GM11168 (cell line): ENCODE measurements at regions not wholly inside any gene's neighbourhood (a gene's known extent, or its start where the extent isn't known, plus 50 kb on each side); places are given as distances from the start of the nearest gene placed in this dataset.

ENCODE experiments used
- in situ Hi-C: fragments of 300-500 bp; cut with MboI; formaldehyde crosslinking; loops from one replicate; pipeline ENCODE4 v1.12.0; 2022; ENCODE audit warnings: low sequenced_read_pairs; ENCODE audit not compliant: unreplicated experiment

DNA sequence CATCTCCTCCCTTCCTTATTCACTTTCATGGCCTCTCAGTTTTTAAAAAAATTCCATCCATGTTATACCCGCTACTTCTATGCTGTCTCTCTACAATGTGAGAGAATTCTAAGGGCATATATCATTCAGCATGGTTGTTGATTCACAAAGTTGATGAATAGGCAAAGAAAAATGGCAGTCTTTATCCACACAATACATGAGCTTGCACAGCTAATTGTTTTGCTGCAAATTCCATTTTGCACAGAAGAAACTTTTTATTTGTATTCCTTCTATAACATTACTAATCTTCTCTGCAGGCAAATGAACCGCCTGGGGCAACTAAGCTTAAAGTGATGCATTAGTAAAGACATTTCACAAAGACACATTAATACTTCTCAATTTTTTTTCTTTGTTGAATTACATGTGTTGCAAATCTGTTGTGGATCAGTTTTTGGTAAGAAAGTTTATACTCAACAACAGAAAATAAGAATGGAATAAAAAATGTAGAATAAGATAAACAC is 196.9 kb downstream of the LIG4 start:
- in situ Hi-C loops, result no loop called here

DNA sequence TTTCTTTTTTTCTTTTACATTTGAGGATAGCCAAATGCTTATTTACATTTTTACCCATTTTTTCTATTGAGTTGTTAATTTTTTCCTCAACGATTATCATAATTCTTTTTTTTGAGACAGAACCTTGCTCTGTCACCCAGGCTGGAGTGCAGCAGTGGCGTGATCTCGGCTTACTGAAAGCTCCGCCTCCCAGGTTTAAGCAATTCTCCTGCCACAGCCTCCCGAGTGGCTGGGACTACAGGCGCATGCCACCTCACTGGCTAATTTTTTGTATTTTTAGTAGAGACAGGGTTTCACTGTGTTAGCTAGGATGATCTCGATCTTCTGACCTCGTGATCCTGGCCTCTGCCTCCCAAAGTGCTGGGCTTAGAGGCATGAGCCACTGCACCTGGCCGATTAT is 208.7 kb downstream of the LIG4 start:
- in situ Hi-C loops, result no loop called here

DNA sequence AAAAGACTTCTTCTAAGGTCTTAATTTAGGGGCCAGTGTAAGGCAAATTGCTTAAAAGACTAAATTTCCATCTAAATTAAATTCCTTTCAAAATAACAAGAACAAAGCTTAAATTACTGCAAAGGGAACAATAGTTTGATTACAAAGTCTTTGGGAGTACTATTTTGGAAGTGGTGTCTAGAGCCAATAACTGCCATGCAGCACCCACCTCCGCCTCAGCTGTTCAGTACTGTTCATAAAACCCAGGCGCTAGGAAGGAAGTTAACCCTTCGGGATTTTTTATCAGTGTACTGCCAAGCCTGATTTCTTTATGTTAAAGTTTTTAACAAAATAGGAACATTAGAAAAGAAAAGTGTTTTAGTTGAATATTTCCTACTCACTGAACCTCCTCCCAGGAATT is 210.1 kb downstream of the LIG4 start:
- in situ Hi-C loops, result no loop called here

DNA sequence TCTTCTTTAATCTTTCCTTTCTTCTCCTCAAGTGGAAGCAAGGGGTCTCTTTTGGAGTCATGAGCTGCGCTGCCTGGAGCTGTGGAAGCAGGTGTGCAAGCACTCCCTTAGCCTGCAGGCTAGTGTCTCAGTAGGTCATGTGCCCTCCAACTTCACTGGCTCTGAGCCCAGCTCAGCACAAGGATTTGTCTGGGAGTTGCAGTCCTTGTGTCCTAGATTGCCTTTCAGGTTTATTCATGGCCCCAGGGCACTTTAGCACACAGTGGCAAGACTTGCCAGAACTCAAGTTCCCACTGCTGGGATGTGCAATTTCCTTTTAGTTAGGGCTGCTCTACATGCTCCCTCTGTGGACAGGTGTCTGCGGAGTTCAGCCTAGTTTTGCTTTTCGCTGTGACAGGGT is 211.7 kb downstream of the LIG4 start:
- in situ Hi-C loops, result no loop called here

DNA sequence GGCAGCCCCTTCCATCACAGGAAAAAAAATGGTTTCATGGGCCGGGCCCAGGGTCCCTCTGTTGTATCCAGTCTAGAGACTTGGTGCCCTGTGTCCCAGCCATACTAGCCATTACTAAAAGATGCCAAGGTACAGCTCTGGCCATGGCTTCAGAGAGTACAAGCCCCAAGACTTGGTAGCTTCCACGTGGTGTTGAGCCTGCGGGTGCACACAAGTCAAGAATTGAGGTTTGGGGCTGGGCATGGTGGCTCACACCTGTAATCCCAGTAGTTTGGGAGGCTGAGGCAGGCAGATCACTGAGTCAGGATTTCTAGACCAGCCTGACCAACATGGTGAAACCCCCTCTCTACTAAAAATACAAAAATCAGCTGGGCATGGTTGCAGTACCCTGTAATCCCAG is 214.3 kb downstream of the LIG4 start:
- in situ Hi-C loops, result no loop called here

DNA sequence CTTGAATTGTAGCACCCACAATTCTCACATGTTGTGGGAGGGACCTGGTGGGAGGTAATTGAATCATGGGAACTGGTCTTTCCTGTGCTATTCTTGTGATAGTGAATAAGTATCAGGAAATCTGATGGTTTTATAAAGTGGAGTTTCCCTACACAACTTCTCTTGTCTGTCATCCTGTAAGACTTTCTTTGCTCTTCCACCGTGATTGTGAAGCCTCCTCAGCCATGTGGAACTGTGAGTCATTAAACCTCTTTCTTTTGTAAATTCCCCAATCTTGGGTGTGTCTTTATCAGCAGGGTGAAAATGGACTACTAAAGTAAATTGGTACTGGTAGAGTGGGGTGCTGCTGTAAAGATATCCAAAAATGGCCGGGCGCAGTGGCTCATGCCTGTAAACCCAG is 215.6 kb downstream of the LIG4 start:
- in situ Hi-C loops, result no loop called here

DNA sequence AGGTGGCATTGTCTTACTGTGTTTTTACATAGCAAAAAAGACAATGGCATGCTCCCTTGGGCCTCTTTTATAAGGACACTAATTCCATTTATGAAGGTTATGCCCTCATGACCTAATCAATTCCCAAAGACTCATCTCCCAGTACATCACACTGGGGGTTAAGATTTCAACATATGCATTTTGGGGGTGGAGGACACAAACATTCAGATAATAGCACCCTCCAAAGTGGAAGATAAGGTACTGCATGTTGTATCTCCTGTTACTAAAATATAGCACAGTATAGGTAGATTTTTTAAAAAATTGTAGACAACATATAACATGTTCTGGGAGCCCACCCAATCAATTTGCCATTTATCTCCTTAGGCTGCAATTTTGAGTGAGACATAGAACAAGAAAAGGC is 221.2 kb downstream of the LIG4 start:
- in situ Hi-C loops, result no loop called here

DNA sequence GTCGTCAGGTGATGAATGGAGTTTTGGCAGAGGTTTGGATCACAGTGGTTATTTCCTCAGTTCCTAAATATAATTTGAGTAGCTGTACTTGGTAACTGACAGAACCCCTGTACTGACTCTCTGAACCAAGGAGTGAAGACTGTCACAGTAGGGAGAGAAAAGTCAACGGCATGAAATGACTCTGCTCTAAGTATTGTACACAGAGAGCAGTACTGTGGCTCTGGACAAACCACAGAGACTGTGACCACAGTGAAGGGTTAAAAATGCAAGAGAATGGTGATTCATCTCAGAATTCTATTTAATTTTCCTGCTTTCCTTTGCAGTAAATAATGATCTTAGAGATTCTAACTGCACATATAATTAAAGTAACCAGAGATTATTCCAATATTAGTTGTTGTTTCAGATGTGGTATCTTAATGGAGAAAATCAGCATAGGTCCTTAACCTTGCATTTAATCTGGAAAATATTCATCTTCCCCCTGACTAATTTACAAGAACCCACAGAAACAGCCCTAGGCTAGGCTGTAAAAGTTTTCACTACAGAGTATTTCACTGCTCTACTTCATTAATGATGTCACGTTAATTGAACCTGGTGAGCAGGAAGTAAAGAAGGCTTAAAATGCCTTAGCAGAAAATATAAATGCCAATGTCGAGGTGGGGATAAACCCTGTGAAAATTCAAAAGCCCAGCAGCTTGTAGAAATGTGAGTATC is 221.9 kb downstream of the LIG4 start:
- in situ Hi-C loops, result no loop called here

DNA sequence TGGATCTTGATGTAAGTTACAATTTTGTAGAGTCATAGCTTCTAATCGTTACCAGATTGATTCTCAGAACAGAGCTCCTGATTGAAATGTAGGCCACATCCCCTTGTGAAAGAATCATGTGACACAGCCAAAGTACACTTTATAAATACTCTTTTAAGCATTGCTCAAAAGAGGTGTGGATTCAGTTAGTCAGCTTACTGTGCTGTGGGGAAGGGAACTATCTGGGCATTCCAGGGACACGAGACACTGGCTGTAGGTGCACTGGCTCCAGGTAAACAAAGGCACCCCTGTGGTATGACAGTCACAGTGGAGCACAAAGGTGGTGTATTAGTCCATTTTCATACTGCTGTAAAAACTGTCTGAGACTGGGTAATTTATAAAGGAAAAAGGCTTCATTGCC is 222.8 kb downstream of the LIG4 start:
- in situ Hi-C loops, result no loop called here

DNA sequence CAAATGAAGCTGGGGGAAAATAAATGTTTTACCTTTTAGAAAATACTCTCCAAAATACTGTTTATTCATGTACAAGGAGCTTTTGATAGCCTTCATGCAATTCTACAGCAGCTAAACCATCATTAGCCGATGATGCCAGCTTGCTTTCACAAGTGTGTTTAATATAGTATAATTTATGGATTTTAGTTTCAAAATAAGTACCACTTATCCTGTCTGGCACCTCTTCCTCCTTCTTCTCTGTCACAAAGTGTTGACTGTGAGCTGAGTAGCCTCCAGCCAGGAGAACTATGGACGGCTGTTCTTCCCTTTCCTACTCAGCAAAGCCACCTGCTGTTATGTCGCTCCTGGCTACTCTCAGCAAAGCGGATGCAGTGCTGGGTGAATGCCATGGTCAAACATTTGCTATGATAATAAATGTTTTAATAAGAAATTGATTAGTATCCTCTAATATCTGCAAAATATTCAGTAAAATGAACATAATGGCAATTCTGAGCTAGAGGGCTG is 238.2 kb downstream of the LIG4 start:
- in situ Hi-C loops, result no loop called here

DNA sequence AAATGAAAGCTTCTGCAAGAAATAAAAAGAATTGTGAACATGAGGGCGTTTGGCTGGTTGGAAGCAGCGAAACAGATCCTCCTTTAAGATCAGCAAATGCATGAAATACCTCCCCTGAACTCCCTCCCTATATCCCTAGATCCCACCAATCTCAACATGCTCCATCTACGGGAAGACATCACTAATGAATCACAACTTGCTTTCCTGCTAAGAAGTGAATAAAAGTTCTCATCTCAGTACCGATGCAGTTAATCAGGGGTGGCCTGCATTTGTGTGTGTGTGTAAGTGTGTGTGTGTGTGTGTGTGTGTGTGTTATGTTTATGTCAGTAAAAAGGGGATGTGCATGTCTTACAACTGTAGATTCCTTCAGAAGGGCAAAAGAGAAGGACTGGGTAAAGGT is 238.7 kb downstream of the LIG4 start:
- in situ Hi-C loops, result no loop called here

DNA sequence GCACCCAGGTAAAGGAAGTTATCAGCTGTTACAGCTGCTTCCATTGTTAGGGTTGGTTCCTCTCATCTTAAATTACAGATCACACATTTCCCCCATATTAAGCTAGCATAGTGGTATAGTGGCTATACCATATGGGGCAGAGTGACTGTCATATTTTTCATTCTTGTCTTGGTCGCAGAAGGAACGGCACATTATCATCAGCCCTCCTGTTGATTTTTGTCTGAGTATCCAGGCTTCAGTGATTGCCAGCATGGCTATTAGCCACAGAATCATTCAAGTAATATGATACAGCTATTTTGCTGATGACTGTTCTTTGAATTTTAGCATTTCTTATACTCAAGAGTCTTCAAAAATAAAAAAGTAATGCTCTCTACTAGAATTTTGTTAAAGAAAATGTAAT is 240.9 kb downstream of the LIG4 start:
- in situ Hi-C loops, result no loop called here

DNA sequence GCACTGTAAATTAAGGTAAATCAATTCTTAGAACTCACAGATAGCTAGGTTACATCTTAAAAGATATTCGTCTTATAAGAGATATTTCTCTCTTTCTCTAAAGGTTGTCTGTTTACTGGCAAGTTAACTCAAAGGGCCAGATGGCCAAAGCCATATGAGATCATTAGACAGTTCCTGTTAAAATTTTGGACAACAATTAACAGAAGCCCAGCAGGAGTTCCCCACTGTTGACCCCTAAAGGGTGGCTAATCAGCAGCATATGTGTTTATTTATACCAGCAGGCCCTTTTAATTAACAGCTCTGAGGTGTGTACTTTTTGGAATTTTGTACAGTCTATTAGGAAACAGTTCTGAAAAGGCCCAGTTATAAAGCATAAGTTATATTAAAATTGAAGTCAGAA is 245.8 kb downstream of the LIG4 start:
- in situ Hi-C loops, result no loop called here

DNA sequence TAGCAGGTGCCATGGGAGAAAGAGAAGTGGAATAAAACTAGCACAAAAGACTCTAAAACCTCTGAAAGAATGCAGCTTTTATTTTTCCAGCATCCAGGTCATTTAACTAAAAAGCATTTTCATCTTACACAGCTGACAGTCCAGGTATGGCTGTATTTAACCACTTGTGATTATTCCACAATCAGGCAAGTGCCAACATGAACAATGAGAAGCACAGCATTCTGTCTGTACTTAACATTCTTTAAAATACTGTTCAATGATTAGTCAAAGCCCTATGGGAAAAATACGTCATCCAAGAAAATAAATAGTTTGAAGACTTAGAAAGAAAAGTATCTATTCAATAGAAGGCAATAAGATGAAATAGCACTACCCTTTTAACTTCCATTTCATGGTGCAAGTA is 246.9 kb downstream of the LIG4 start:
- in situ Hi-C loops, result no loop called here

DNA sequence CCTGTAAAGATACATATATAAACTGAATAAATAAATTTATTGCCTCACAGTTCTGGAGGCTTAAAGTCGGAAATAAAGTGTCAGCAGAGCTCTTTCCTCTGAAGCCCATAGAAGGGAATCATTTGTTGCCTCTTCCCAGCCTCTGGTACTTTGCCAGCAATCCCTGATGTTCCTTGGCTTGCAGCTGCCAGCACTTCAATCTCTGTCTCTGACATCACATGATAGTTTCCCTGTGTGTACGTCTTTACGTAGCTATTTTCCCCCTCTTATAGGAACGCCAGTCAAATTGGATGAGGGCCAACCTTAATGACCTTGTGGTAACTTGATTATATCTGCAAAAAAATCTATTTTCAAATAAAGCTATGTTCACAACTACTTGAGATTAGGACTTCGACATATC is 250.9 kb downstream of the LIG4 start:
- in situ Hi-C loops, result no loop called here

DNA sequence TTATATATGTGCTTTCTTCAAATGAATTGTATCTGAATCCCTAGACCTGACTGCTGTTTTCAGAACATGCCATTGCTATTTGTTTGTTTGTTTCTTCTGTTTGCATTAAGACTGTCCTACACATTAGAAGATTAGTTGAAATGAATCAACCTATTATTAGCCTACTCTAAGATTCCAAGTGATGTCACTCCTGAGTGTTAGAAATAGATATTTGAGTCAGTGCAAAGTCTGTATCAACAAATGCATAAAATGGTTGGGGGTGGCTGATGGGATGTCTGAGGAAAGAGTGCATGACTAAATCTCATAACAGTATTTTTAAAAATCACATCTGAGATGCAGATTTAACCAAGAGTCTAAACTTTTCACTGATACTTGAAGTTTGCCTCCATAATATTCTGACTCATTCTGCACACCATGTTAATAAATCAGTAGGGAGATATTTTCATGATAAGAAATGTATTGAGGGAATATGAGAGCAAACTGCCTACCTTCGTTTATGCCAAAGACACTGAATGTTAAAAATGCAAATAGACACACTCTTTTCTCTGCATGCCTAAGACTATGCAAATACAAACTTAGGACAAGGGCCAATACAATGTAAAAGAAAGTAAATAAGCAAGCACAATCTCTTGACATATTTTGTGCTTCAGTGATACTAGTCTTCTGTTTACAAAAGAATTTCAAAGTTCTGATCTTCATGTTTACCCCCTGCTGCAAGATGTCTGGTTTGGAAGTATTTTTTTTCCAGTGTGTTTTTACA is 253.3 kb downstream of the LIG4 start:
- in situ Hi-C loops, result no loop called here

DNA sequence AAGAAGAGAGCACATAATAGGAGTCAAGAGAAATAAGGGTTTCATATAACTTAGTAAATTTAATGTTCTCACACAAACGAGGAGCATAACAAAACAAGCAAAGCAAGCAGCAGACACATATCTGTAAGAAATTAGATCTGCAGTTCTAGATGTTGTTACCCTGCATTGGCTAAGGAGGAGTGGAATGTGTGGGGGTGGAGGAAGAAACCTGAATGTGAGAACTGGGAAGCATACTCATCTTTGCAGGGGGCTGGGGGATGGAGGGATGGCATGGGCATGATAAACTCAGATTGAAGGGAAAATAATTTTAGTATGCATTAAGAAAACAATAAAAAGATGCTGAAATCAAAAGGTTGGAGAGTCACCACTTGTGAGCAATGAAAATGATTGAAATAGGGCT is 255.0 kb downstream of the LIG4 start:
- in situ Hi-C loops, result no loop called here

DNA sequence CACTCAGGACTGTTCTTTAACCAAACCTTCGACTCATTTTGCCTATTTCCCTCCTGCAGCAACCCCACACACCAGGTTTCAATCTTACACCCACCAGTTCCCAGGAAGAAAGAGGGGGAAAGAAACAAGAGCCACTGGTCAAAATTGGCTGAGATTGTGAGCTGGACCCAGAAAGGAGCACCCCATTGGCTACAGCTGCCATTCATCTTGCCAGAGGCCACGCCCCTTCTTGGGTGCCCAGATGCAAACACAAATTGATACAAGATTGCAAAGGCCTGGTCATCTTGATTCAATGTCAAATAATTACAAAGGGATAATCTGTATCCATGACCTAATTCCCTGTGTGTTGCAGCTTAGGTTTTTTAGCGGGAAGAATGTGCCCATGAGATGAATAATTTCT is 258.4 kb downstream of the LIG4 start:
- in situ Hi-C loops, result no loop called here

DNA sequence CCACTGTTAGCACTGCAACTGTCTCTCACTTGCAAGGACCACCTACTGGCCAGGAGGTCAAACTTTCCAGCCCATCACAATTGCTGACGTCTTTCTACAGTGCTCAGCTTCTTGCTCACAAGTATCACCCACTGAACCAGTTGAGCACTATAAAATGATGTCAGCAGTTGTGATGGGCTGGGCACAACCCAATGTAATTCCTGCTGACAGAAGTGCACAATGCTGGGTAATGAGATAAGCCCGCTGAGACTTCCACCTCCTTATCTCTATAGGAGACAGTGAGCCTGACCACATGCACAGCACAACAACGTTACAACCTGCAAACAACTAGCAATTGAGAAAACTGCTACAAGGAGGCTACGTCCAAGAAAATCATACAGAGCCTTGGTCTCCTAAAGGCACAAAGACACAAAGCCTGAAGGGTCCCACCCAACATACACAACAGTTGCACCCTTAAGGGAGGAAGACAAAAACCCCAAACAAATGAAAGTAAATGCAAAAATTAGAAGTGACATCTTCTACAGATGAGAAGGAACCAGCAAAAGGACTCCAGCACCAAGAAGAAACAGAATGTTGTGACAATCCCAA is 273.2 kb downstream of the LIG4 start:
- in situ Hi-C loops, result no loop called here

DNA sequence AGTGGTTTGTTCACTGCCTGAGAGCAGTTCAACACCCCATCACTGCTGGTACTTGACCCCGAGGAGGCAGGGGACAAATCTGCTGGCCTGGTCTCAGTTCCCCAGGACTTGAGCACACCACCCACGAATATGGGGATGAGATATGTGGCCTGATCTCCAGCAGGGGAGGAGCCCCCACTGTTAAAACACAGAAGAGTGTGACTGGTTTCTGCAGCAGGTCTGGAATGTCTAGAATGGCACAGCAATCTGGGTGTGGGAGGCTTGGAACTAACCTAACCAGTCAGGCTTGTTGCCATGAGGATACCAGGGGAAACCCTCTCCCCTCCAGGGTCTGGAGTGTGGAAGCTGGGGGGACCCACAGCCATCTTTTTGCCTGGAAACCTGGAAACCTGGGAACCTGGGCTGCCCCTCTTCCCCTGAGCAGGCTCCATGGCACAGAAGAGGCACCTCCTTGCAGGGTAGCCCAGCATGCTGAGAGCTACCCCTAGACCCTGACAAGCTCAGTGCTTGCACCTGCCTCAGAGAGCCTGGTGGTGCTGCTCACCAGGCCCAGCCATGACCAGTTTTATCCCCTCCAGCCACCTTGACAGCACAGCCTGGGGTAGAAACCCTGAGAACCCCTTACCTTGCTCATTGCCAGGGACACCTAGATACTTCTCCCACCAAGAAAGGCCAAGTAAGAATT is 273.8 kb downstream of the LIG4 start:
- in situ Hi-C loops, result no loop called here

DNA sequence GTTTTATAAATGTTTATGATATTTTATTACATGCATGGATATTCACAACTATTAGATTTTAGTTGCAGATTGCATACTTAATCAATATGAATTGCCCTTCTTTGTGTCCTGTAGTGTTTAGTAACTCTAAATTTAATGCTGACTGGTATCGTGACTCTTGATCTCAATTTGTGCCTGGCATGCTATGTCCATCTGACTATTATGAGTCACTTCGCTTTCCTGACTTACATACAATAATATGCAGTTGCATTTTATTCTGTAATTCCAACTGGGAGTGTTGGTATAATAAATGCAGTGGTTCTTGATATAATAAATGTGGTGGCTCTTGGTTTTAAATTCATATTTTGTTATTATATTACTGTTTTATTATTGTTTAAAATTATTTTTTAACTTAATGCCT is 277.5 kb downstream of the LIG4 start:
- in situ Hi-C loops, result no loop called here
